ENCODE measurements at regions not wholly inside any gene's neighbourhood (a gene's known extent, or its start where the extent isn't known, plus 50 kb on each side); places are given as distances from the start of the nearest gene placed in this dataset.

DNA sequence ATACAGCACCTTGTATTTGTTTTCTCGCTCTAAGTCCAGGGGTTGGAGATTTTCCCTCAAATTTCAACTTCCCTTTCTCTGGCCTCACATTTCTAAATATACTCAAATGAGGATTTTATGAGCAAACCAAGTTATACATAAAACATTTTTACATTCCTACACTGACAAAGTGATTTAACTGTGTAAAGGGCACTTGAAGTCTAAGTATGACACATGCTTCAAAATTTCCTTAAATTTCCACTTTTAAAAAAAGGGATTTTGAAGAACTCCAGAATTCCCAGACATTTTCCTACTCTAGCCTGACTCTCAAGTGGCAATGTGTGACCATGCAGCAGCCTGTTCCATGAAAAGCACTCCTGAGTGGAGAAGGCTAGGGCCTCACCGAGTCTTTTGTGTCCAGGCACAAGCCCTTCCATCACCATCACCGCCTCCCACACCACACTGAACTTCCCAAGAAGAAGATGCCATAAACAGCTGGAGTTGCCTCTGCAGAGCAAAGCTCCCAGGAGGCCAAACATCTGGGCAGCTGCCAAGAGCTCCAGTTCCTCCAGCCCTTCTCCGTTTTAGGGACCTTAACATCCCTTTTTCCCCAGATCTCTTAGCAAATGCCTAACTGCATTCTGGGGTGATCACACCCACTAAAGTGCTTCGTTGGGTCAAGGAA, 68.9 kb downstream of the NCR2 start:
- Mint-ChIP-seq H3K4me3 (no peak overlapping the region), H3K27ac (peak overlapping the region in 2 of 10 donors; percentile 51 to 60), H3K9me3 (peaks cover 0 to 9% (median 5%) of the 10 kb centered on the region in 9 donors), H3K27me3 (peaks cover 13 to 43% (median 21%) of the 10 kb centered on the region in 5 donors), H3K36me3 (peaks cover 0 to 5% (median 3%) of the 10 kb centered on the region in 3 donors), H3K4me1 (no peaks in the 10 kb centered on the region)
- no peak for DNase-seq
- no peak for ATAC-seq
- POLR2A ChIA-PET = no interaction called here

DNA sequence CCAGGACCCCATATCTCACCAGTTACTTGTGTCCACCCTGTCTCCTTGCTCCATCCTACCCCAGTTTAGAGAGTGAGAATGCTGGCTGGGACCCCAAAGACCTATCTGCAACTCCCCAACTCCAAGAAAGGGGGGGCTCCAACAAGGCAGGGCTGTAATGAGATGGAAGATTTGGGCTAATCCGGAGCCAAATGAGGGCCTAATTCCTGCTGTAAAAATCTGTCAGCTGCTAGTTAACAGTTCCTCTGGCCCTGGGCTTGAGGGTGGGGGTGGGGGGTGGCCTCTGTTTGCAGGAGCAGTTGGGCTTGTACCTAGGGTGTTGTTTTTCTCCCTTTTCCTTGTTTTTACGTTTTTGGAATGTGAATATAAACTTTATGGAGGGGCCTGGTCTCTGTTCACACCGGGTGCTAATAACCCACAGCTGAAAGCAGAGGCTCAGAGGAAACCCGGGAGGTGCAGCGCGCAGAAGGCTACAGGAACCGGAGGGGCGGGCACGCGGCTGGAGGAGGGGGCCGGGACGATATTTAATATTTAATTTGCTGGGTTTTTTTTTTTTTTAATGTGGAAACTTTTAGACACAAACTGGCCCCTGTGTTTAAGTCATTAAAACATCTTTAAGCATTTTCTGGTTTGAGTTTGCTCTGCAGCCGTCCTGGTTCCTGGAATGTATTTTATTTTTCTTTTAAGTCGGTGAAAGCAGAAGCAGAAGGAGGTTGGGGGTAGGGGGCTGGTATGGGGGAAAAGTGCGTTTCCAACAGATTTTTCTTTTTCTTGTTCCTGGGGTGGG, 70.7 kb downstream of the NCR2 start:
- ATAC-seq = no peak
- peaks cover 0 to 5% (median 2%) of the 10 kb centered on the region in 3 donors for H3K36me3 Mint-ChIP-seq
- H3K27ac Mint-ChIP-seq = no peak overlapping the region
- no peaks in the 10 kb centered on the region for H3K4me1 Mint-ChIP-seq
- H3K9me3 Mint-ChIP-seq = peaks cover 0 to 8% (median 5%) of the 10 kb centered on the region in 9 donors
- no peak for DNase-seq
- peaks cover 9 to 35% (median 19%) of the 10 kb centered on the region in 5 donors for H3K27me3 Mint-ChIP-seq
- H3K4me3 Mint-ChIP-seq = no peak overlapping the region
- POLR2A ChIA-PET = no interaction called here

DNA sequence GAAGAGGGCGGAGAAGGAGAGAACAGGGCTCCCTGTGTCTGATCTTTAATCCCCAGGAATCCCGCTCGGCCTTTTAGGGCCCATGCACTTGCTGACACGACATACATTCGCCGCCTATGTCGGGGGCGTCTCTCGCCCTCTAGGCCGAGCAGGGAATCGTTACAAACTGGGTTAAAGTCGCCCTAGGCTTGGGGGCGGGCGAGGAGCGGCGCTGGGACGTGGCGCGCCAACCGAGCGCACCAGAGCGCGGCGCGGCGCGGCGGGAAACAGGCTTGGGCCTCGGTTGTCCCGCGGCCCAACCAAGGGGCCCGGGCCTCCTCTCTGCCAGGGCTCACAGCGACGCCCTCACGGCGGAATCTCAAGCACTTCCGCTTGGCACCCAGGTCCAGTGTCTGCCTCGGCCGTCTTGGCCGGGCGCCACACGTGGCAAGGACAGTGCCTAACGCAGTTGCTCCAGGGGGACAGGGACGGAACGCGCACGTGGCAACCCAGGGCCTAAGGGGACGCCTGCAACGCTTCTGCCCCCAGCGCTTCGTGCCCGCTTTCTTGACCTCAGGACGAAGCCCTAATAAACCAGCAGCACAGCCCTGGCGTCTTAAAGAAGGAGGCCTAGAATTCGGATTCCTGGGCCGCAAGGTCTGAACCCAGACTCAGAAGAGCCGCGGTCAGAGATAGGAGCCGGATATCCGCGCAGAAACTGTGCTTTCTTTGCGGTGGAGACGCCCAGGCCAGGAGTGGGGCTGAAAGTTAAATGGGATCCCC, 71.5 kb downstream of the NCR2 start:
- POLR2A ChIA-PET = no interaction called here
- peaks cover 4 to 27% (median 17%) of the 10 kb centered on the region in 5 donors for H3K27me3 Mint-ChIP-seq
- peaks cover 0 to 5% (median 0%) of the 10 kb centered on the region in 9 donors for H3K9me3 Mint-ChIP-seq
- no peak for DNase-seq
- no peaks in the 10 kb centered on the region for H3K36me3 Mint-ChIP-seq
- ATAC-seq = no peak
- no peaks in the 10 kb centered on the region for H3K4me1 Mint-ChIP-seq
- H3K4me3 Mint-ChIP-seq = no peak overlapping the region
- H3K27ac Mint-ChIP-seq = no peak overlapping the region

DNA sequence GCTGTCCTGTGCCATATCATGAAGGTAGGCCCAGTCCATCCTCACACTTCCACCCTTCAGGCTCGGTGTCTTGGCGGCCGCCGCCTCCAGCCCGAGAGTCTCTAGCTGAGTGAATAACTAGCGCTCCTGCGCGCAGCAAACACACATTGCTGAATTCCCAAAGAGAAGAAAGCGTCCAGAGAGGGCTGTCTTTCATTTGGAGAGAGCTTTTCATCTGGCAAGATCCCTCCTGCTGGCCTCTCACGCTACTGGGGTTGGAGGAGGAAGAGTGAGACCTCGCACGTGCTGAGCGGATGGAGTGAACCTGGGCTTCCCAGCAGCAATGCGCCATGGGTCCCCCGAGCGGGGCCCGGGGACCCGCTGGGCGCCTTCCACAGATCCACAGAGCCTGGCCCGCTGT, 73.2 kb downstream of the NCR2 start:
- Mint-ChIP-seq H3K9me3 (peaks cover 0 to 5% (median 0%) of the 10 kb centered on the region in 9 donors), H3K36me3 (no peaks in the 10 kb centered on the region), H3K4me1 (no peaks in the 10 kb centered on the region), H3K27me3 (peaks cover 0 to 27% (median 17%) of the 10 kb centered on the region in 5 donors), H3K4me3 (no peak overlapping the region), H3K27ac (no peak overlapping the region)
- POLR2A ChIA-PET = no interaction called here
- DNase-seq (no peak), ATAC-seq (no peak)

DNA sequence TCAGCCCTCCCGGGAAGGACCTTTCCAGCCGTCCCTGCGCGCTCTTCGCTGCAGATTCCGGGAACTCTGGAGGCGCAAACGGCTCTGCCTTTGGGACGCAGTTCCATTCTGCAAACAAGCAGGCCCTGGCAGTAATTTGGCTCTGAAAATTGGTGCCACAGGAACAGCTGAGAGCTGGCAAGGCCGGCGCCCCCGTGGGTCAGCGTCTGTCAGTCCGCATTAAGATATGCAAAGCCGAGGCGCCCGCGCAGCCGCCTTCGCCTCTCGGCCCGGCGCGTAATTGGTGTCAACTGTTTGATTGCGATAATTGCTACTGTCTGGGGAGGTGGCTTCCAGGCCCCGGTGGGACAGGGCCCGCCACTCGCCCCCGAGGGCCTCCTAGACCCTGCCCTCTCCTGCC, 73.6 kb downstream of the NCR2 start:
- POLR2A ChIA-PET = no interaction called here
- H3K4me3 Mint-ChIP-seq = no peak overlapping the region

DNA sequence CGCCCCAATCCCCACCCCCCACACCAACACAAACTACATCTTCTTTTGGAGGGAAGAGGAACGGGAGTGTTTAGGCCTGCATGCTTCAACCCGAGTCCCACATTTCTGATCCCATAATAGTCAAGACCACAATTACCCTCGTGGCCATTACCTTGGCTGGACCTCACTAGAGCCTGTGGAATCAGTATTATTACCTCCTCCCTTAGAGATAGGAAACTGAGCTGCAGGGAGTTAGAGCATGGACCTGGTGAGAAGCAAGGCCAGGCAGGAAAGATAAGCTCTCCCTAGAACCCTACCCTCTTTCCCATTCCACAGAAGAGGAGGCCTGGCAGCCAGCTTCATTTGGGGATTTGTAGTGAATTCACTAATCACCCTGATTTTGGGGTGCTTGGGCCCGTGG, 74.1 kb downstream of the NCR2 start:
- Mint-ChIP-seq H3K27ac (no peak overlapping the region), H3K4me1 (no peaks in the 10 kb centered on the region), H3K4me3 (no peak overlapping the region), H3K9me3 (peaks cover 0 to 5% (median 0%) of the 10 kb centered on the region in 9 donors), H3K27me3 (peaks cover 0 to 26% (median 23%) of the 10 kb centered on the region in 5 donors), H3K36me3 (no peaks in the 10 kb centered on the region)
- POLR2A ChIA-PET = no interaction called here
- ATAC-seq (no peak), DNase-seq (no peak)

More for the DNA sequence above, 73.6 kb downstream of the NCR2 start:
- Mint-ChIP-seq H3K27ac (no peak overlapping the region), H3K36me3 (no peaks in the 10 kb centered on the region), H3K4me1 (no peaks in the 10 kb centered on the region), H3K27me3 (peaks cover 0 to 26% (median 21%) of the 10 kb centered on the region in 5 donors), H3K9me3 (peaks cover 0 to 5% (median 0%) of the 10 kb centered on the region in 9 donors)
- no peak for DNase-seq
- ATAC-seq = no peak

DNA sequence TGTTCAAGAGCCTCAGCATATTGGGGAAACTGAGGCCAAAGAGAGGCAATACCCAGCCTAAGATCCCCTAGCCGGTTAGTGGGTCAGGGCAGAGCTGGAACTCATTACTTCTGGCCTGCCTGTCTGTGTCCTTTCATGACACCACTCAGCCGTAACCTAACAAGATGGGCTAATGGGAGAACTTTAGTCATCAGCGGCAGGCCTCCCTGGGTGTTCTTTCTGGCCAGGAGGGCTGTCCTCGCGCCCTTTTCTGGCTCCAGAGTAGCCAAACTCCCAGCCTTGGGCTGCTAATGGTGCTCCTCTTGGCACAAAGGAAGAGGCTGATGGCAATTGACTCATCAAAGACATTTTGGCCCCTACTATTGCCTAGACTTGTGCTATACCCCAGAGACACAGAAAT, 76.6 kb downstream of the NCR2 start:
- Mint-ChIP-seq H3K4me3 (no peak overlapping the region), H3K4me1 (peaks cover 3 to 12% (median 9%) of the 10 kb centered on the region in 4 donors), H3K9me3 (peaks cover 0 to 2% (median 0%) of the 10 kb centered on the region in 9 donors), H3K27me3 (peaks cover 17 to 46% (median 42%) of the 10 kb centered on the region in 5 donors), H3K27ac (no peak overlapping the region), H3K36me3 (no peaks in the 10 kb centered on the region)
- ATAC-seq (no peak), DNase-seq (no peak)
- POLR2A ChIA-PET = no interaction called here

DNA sequence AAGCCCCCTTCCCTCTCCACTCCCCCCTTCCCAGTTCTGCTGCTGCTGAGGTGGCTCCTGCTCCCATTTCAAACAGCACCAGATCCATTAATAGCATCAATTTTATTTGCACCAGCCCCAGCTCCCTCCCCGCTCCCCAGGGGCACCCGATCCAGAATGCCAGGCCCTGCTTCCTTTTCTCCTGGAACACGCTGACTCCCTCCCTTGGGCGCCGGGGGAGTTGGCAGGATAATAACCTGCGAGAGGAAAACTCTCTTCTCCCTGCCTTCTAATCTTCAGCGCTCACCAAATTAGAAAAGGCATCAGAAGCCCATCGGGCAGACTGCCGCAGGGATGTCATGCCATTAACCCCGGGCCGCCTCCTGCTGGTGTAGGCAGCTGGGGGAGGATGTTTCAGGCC, 77.8 kb downstream of the NCR2 start:
- Mint-ChIP-seq H3K27me3 (peaks cover 23 to 59% (median 54%) of the 10 kb centered on the region in 5 donors), H3K27ac (no peak overlapping the region), H3K4me3 (no peak overlapping the region), H3K36me3 (no peaks in the 10 kb centered on the region), H3K9me3 (peaks cover 0 to 2% (median 0%) of the 10 kb centered on the region in 9 donors), H3K4me1 (peaks cover 3 to 12% (median 9%) of the 10 kb centered on the region in 4 donors)
- POLR2A ChIA-PET = no interaction called here
- ATAC-seq (no peak), DNase-seq (no peak)

DNA sequence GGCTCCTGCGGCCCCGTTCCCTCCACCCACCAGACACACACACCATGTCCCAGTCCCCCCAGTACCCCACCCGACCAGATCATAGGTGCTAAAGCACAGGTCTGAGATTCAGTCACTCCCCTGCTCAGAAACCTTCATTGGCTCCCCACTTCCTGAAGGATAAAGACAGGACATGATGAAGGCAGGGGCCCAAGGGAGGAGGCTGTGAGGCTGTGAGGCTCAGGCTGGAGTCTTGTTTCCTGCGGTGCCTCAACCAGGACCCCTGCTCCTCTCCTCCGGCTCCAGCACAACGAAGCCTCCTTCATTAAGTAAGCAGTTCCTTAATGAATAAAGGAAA, 81.1 kb downstream of the NCR2 start:
- H3K4me3 Mint-ChIP-seq = no peak overlapping the region
- DNase-seq (no peak), ATAC-seq (no peak)
- peaks cover 36 to 79% (median 64%) of the 10 kb centered on the region in 5 donors for H3K27me3 Mint-ChIP-seq
- peak overlapping the region in 2 of 10 donors; percentile 24 to 38 for H3K27ac Mint-ChIP-seq
- peaks cover 0 to 10% (median 0%) of the 10 kb centered on the region in 9 donors for H3K9me3 Mint-ChIP-seq
- peaks cover 0 to 6% (median 0%) of the 10 kb centered on the region in 3 donors for H3K36me3 Mint-ChIP-seq
- POLR2A ChIA-PET = interaction anchor here (0.8 kb wide), 1 partner anchor 13 kb away, joined by 3 read pairs; no protein-coding TSS in a partner anchor
- peaks cover 3 to 12% (median 9%) of the 10 kb centered on the region in 4 donors for H3K4me1 Mint-ChIP-seq

DNA sequence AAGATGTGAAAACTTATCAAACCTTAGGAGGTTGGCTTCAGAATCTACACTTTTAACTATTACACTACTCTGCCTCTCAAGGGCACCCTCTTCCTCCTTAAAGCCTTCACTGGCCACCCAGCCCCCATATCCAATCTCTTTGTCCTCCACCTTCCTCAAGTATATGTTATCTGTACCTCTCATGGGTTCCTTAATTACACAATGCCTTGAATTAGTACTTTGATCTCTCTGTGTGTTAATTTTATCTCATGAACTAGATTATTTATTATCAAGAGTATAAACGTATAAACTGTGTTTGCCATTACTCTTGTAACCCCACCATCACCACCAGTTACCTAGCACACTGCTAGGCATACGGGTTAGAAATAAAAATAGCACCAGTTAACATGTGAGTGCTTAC, 83.3 kb downstream of the NCR2 start:
- ATAC-seq (no peak), DNase-seq (no peak)
- Mint-ChIP-seq H3K4me1 (peaks cover 3 to 12% (median 9%) of the 10 kb centered on the region in 4 donors), H3K9me3 (peaks cover 0 to 10% (median 0%) of the 10 kb centered on the region in 9 donors), H3K27me3 (peaks cover 39 to 64% (median 57%) of the 10 kb centered on the region in 5 donors), H3K4me3 (no peak overlapping the region), H3K27ac (peak overlapping the region in 1 of 10 donors; percentile 38), H3K36me3 (peaks cover 0 to 6% (median 0%) of the 10 kb centered on the region in 3 donors)
- POLR2A ChIA-PET = no interaction called here

DNA sequence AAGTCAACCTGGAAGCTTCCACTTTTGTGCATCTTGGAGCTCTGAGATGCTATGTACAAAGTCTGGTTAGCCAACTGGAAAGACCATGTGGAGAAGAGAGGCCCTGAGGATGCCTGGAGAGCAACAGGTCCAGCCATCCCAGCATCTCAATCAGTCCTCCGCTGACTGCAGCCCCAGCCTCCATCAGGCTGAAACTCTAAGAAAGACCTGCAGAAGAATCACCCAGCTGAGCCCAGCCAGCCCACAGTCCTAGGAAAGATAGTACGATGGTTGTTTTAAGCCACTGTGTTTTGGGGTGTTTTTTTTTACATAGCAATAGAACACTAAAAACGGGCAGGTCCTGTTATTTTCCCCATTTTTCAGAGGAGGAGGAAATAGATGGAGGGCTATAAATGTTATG, 84.0 kb downstream of the NCR2 start:
- H3K4me3 Mint-ChIP-seq = no peak overlapping the region
- ATAC-seq = no peak
- no peak overlapping the region for H3K27ac Mint-ChIP-seq
- peaks cover 3 to 12% (median 9%) of the 10 kb centered on the region in 4 donors for H3K4me1 Mint-ChIP-seq
- peaks cover 0 to 6% (median 0%) of the 10 kb centered on the region in 3 donors for H3K36me3 Mint-ChIP-seq
- H3K27me3 Mint-ChIP-seq = peaks cover 39 to 58% (median 52%) of the 10 kb centered on the region in 5 donors
- POLR2A ChIA-PET = no interaction called here
- DNase-seq = peak in 1 of 10 donors; percentile 9
- H3K9me3 Mint-ChIP-seq = peaks cover 0 to 10% (median 0%) of the 10 kb centered on the region in 9 donors

DNA sequence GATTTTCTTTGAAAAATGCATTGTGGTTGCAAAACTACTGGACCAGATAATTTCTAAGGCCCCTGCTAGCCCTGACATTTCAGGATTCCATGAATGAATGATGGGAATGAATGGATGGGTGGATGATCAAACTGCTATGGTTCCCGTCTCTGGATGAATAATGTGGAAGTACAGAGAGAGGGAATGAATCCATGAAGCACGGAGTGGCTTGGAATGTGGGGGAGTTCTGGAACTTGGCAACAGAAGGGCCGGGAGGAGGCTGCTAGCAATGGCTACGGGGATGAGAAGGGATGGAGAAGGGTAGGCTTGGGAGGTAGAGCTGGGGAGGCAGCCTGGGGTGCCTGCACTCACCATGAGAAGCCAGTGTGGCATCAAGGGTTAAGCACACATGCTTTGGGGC, 84.8 kb downstream of the NCR2 start:
- no peak overlapping the region for H3K4me3 Mint-ChIP-seq
- DNase-seq = peak in 1 of 10 donors; percentile 4
- H3K36me3 Mint-ChIP-seq = peaks cover 0 to 6% (median 0%) of the 10 kb centered on the region in 3 donors
- ATAC-seq = no peak
- POLR2A ChIA-PET = interaction anchor here (0.6 kb wide), 1 partner anchor 1221 kb away, joined by 3 read pairs; no protein-coding TSS in a partner anchor
- H3K4me1 Mint-ChIP-seq = peaks cover 3 to 12% (median 9%) of the 10 kb centered on the region in 4 donors
- peaks cover 33 to 50% (median 45%) of the 10 kb centered on the region in 5 donors for H3K27me3 Mint-ChIP-seq
- peaks cover 0 to 10% (median 0%) of the 10 kb centered on the region in 9 donors for H3K9me3 Mint-ChIP-seq
- H3K27ac Mint-ChIP-seq = peak overlapping the region in 1 of 10 donors; percentile 73

Data from naive thymus-derived CD8-positive, alpha-beta T cell (primary cell).